Natural killer cell treated with Interleukin-12 subunit alpha and Interleukin-12 subunit beta and Interleukin-15 and Interleukin-18, amount 100 ng/mL, for 72 hours (primary cell): ENCODE measurements at regions not wholly inside any gene's neighbourhood (a gene's known extent, or its start where the extent isn't known, plus 50 kb on each side); places are given as distances from the start of the nearest gene placed in this dataset.

ENCODE experiments used
- ATAC-seq, 2 donors: fragments of 150-1000 bp; cut with Tn5 transposase in 1 of 2; sonication (Bioruptor Pico), chemical (Tn5 transposase) in 1 of 2; 2 replicates each; pipeline ENCODE4 v1.10.0; 2021
- DNase-seq: peaks from one replicate; pipeline ENCODE4 v3.0.0; 2022; ENCODE audit warnings: low spot score
- H3K27ac Mint-ChIP-seq, 2 donors: 1 replicate in 1 of 2; 2 replicates in 1 of 2; pipeline ENCODE4 v1.8.0; 2022; ENCODE audit warnings: mixed read lengths in 2 of 2, mild to moderate bottlenecking in 1 of 2, moderate library complexity in 1 of 2
- H3K27me3 Mint-ChIP-seq, 2 donors: 1 replicate in 1 of 2; 2 replicates in 1 of 2; pipeline ENCODE4 v1.8.0; 2022; ENCODE audit warnings: mixed read lengths in 2 of 2
- H3K36me3 Mint-ChIP-seq: one replicate; pipeline ENCODE4 v1.8.0; 2022; ENCODE audit warnings: mixed read lengths
- H3K4me1 Mint-ChIP-seq, 2 donors: 1 replicate in 1 of 2; 2 replicates in 1 of 2; pipeline ENCODE4 v1.8.0; 2022; ENCODE audit warnings: low read depth in 2 of 2, mixed read lengths in 2 of 2, mild to moderate bottlenecking in 1 of 2
- H3K4me3 Mint-ChIP-seq: one replicate; pipeline ENCODE4 v1.8.0; 2022; ENCODE audit warnings: mixed read lengths
- H3K9me3 Mint-ChIP-seq: 2 replicates; pipeline ENCODE4 v1.8.0; 2022; ENCODE audit warnings: mixed read lengths

GRCh38 chr4:57412259-57413054, 302.3 kb upstream of the IGFBP7 start:
- no peaks in the 10 kb centered on the region for H3K36me3 Mint-ChIP-seq
- H3K4me3 Mint-ChIP-seq: no peak overlapping the region
- H3K4me1 Mint-ChIP-seq: no peaks in the 10 kb centered on the region
- peaks cover 0 to 5% of the 10 kb centered on the region in 2 donors for H3K27me3 Mint-ChIP-seq
- DNase-seq (no peak), ATAC-seq (no peak)
- no peak overlapping the region for H3K27ac Mint-ChIP-seq
- H3K9me3 Mint-ChIP-seq: no peaks in the 10 kb centered on the region

DNA sequence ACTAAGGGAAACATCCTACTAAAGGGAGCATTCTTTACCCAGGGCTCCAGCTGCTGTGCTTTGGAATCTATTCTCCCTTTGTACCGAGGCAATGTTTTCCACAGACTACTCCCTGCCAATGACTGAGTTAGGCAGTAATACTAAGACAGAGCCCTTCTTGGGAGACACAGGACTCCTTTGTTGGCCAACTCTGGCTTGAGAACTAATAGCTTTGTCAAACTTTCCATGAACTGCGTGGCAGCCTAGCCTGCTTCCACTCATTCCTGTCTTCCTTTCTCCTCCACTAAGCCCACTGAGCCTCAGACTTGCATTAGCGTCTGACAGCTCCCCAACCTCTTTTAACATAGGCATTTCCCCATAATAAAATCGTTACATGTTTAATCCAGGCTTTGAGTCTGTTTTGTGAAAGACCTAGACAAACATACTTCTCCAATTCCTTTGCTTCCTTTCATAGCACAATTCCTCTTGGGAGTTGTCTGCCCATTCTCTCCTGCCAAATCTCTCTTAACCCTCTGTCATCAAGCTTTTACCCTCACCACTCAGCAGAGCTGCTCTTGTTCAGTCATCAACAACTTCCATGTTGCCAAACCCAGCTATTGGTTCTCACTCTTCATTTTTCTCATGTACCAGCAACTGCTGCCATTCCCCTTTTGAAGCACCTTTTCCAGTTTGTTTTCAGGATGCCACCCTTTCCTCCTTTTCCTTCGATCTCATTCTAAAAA, 300.3 kb upstream of the IGFBP7 start:
- Mint-ChIP-seq H3K27ac (no peak overlapping the region), H3K27me3 (no peaks in the 10 kb centered on the region), H3K9me3 (no peaks in the 10 kb centered on the region), H3K4me1 (no peaks in the 10 kb centered on the region), H3K4me3 (no peak overlapping the region), H3K36me3 (no peaks in the 10 kb centered on the region)
- no peak for ATAC-seq
- DNase-seq: no peak

- Mint-ChIP-seq H3K36me3 (no peaks in the 10 kb centered on the region), H3K9me3 (no peaks in the 10 kb centered on the region), H3K4me1 (no peaks in the 10 kb centered on the region), H3K4me3 (no peak overlapping the region), H3K27ac (no peak overlapping the region), H3K27me3 (peaks cover 0 to 9% of the 10 kb centered on the region in 2 donors)
- ATAC-seq (no peak), DNase-seq (no peak)
These were observed 295.2 kb upstream of the IGFBP7 start for GRCh38 chr4:57405359-57405758.

DNA sequence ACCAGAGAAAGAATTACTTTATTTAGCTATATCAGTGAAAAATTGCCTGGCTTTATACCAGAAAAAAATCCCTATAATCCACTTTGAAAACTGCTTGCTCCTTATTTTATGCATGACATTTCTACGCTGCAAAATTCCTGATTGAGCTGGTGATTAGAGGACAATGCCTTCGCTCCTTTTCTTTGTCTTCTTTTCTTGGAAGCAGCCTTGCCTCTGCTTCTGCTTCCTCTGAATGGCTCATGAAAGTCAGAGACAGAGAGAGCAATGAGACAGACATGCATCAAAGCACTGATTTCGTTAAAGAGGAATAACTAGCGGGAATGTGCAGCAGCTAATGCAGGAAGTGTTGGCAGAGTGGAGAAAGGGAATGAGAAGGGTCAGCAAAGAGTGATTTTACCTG, 294.3 kb upstream of the IGFBP7 start:
- H3K27ac Mint-ChIP-seq: no peak overlapping the region
- DNase-seq (no peak), ATAC-seq (no peak)
- H3K4me3 Mint-ChIP-seq: no peak overlapping the region
- H3K36me3 Mint-ChIP-seq: no peaks in the 10 kb centered on the region
- H3K27me3 Mint-ChIP-seq: peaks cover 0 to 9% of the 10 kb centered on the region in 2 donors
- H3K4me1 Mint-ChIP-seq: no peaks in the 10 kb centered on the region
- H3K9me3 Mint-ChIP-seq: no peaks in the 10 kb centered on the region

GRCh38 chr4:57403591-57403990, 293.4 kb upstream of the IGFBP7 start:
- ATAC-seq (no peak), DNase-seq (no peak)
- H3K36me3 Mint-ChIP-seq: no peaks in the 10 kb centered on the region
- H3K4me1 Mint-ChIP-seq: no peaks in the 10 kb centered on the region
- H3K27ac Mint-ChIP-seq: no peak overlapping the region
- no peak overlapping the region for H3K4me3 Mint-ChIP-seq
- H3K27me3 Mint-ChIP-seq: peaks cover 0 to 9% of the 10 kb centered on the region in 2 donors
- no peaks in the 10 kb centered on the region for H3K9me3 Mint-ChIP-seq

GRCh38 chr4:57401586-57401985, 291.4 kb upstream of the IGFBP7 start:
- H3K4me3 Mint-ChIP-seq: no peak overlapping the region
- no peak for DNase-seq
- H3K27me3 Mint-ChIP-seq: peaks cover 0 to 9% of the 10 kb centered on the region in 2 donors
- no peaks in the 10 kb centered on the region for H3K4me1 Mint-ChIP-seq
- no peaks in the 10 kb centered on the region for H3K36me3 Mint-ChIP-seq
- no peak for ATAC-seq
- H3K27ac Mint-ChIP-seq: no peak overlapping the region
- H3K9me3 Mint-ChIP-seq: no peaks in the 10 kb centered on the region

- peaks cover 2 to 10% of the 10 kb centered on the region in 2 donors for H3K27me3 Mint-ChIP-seq
- no peak overlapping the region for H3K4me3 Mint-ChIP-seq
- no peaks in the 10 kb centered on the region for H3K4me1 Mint-ChIP-seq
- H3K9me3 Mint-ChIP-seq: no peaks in the 10 kb centered on the region
- no peaks in the 10 kb centered on the region for H3K36me3 Mint-ChIP-seq
- DNase-seq: no peak
- H3K27ac Mint-ChIP-seq: no peak overlapping the region
- no peak for ATAC-seq
These were observed 268.6 kb upstream of the IGFBP7 start for GRCh38 chr4:57378766-57379165.

- Mint-ChIP-seq H3K4me3 (no peak overlapping the region), H3K9me3 (no peaks in the 10 kb centered on the region), H3K36me3 (no peaks in the 10 kb centered on the region), H3K4me1 (no peaks in the 10 kb centered on the region), H3K27ac (no peak overlapping the region), H3K27me3 (peaks cover 0 to 12% of the 10 kb centered on the region in 2 donors)
- no peak for ATAC-seq
- no peak for DNase-seq
These were observed 264.8 kb upstream of the IGFBP7 start for GRCh38 chr4:57374866-57375595.

- Mint-ChIP-seq H3K9me3 (no peaks in the 10 kb centered on the region), H3K27ac (no peak overlapping the region), H3K36me3 (no peaks in the 10 kb centered on the region), H3K4me3 (no peak overlapping the region), H3K27me3 (peaks cover 0 to 12% of the 10 kb centered on the region in 2 donors), H3K4me1 (no peaks in the 10 kb centered on the region)
- DNase-seq (no peak), ATAC-seq (no peak)
These were observed 263.8 kb upstream of the IGFBP7 start for GRCh38 chr4:57373991-57374390.

DNA sequence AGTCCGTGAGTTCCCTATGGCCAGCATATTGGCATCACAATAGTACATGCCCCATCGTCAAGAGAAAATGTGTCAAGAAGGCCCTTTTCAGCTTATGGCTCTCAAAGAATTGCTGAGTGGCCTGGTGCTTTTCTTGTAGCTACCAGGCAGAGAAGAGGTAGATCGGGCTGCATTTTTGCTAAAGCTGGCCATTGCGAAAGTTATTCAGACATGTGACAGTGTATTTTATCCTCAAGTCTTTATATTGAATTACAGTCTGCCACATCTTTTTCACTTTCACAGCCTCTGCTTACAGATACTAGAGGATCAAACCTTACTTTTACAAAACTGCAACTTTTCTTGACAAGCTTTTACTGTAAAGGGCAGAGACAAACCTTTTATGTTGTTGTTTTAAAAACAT, 261.5 kb upstream of the IGFBP7 start:
- Mint-ChIP-seq H3K9me3 (no peaks in the 10 kb centered on the region), H3K27me3 (peaks cover 4 to 12% of the 10 kb centered on the region in 2 donors), H3K4me1 (no peaks in the 10 kb centered on the region), H3K4me3 (no peak overlapping the region), H3K27ac (no peak overlapping the region), H3K36me3 (no peaks in the 10 kb centered on the region)
- DNase-seq: no peak
- no peak for ATAC-seq

DNA sequence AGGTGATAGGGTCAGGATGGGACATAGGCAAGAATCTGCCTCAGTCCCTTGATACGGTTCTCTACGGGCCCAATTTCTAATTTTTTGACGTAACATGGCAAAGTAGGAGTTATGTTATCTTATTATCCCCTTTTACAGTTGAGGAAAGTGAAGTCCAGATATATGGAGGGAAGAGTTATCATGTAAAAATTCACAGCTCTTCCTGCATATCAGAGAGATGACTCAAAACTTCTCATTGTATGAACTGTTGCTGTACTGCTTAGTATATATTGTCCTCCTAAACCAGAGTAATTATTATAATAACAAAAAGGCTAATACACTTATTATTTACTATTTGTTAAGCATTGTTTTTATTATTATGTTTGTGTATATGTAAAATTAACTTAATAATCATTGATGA, 260.5 kb upstream of the IGFBP7 start:
- H3K4me1 Mint-ChIP-seq: no peaks in the 10 kb centered on the region
- no peak overlapping the region for H3K4me3 Mint-ChIP-seq
- H3K36me3 Mint-ChIP-seq: no peaks in the 10 kb centered on the region
- ATAC-seq (no peak), DNase-seq (no peak)
- H3K27ac Mint-ChIP-seq: no peak overlapping the region
- H3K27me3 Mint-ChIP-seq: peaks cover 6 to 12% of the 10 kb centered on the region in 2 donors
- no peaks in the 10 kb centered on the region for H3K9me3 Mint-ChIP-seq

DNA sequence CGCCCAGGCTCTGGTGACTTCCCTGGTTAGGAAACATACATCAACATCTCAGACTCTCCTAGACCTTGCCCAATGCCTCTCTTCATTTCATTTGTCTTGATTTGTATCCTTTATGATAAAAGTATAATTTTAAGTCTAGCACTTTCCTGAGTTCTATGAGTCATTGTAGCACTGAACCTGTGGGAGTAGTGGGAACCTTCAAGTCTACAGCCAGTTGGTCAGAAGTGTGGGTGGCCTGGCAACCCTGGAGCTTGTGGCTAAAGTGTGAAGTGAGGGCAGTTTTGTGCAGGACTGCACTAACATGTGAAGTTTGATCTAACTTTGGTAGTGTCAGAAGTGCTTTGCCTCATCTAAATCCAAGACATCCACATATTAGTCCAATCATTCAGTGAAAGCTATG, 259.3 kb upstream of the IGFBP7 start:
- ATAC-seq: no peak
- no peak for DNase-seq
- H3K27me3 Mint-ChIP-seq: peaks cover 6 to 12% of the 10 kb centered on the region in 2 donors
- H3K36me3 Mint-ChIP-seq: no peaks in the 10 kb centered on the region
- no peaks in the 10 kb centered on the region for H3K4me1 Mint-ChIP-seq
- no peaks in the 10 kb centered on the region for H3K9me3 Mint-ChIP-seq
- no peak overlapping the region for H3K4me3 Mint-ChIP-seq
- H3K27ac Mint-ChIP-seq: no peak overlapping the region

DNA sequence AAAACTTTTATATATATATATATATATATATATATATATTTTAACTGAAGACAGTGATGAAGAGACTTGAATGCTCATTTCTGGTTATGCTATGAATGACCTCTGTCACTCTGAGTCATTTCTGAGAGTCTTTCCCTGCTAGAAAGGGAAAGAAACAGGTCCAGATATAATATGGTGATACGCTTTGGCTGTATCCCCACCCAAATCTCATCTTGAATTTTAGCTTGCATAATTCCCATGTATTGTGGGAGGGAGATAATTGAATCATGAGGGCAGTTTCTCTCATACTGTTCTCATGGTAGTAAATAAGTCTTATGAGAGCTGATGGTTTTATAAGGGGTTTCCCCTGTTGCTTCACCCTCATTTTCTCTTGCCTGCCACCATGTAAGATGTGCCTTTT, 254.1 kb upstream of the IGFBP7 start:
- no peaks in the 10 kb centered on the region for H3K36me3 Mint-ChIP-seq

DNA sequence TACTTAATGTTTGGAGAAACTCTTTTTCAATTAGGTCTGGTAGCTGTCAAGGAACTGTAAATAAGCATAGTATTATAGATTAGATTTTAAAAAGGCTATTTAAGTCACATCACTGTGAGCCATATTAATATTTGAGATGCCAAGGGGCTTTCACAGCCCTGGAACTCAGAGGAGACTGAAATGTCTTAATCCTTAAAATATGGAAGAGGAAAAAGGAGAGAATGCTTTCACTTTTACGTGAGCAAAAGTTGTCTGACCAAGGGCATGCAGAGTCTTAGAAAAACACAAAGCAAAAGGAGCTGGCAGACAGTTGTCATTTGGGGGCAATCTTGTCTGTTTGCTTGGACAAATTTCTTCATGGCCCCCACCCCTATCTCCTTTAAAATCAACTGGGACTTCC, 253.2 kb upstream of the IGFBP7 start:
- Mint-ChIP-seq H3K4me1 (no peaks in the 10 kb centered on the region), H3K27ac (no peak overlapping the region), H3K9me3 (peaks cover 8% of the 10 kb centered on the region), H3K36me3 (no peaks in the 10 kb centered on the region), H3K27me3 (peaks cover 11 to 16% of the 10 kb centered on the region in 2 donors), H3K4me3 (no peak overlapping the region)
- ATAC-seq: no peak
- no peak for DNase-seq

More for the DNA sequence above, 254.1 kb upstream of the IGFBP7 start:
- ATAC-seq (no peak), DNase-seq (no peak)
- no peaks in the 10 kb centered on the region for H3K9me3 Mint-ChIP-seq
- H3K4me3 Mint-ChIP-seq: no peak overlapping the region
- H3K4me1 Mint-ChIP-seq: no peaks in the 10 kb centered on the region
- H3K27ac Mint-ChIP-seq: no peak overlapping the region
- H3K27me3 Mint-ChIP-seq: peaks cover 2 to 7% of the 10 kb centered on the region in 2 donors
